GM18505 (cell line): ENCODE measurements at regions not wholly inside any gene's neighbourhood (a gene's known extent, or its start where the extent isn't known, plus 50 kb on each side); places are given as distances from the start of the nearest gene placed in this dataset.
"Not testable (repeated sequence)": the region's sequence is repeated elsewhere in the genome, so short reads cannot be mapped to it uniquely, and the experiment has no call there.

ENCODE experiments used
- ATAC-seq: cut with Tn5 transposase; IDR thresholded peaks from one replicate; pipeline ENCODE4 v1.9.1; 2021; ENCODE audit not compliant: unreplicated experiment
- POLR2A ChIP-seq: IDR thresholded peaks from 4 replicates; pipeline ENCODE4 v1.6.1; 2011; ENCODE audit warnings: borderline replicate concordance; ENCODE audit not compliant: insufficient read depth, insufficient read length; ENCODE audit errors: extremely low read depth

DNA sequence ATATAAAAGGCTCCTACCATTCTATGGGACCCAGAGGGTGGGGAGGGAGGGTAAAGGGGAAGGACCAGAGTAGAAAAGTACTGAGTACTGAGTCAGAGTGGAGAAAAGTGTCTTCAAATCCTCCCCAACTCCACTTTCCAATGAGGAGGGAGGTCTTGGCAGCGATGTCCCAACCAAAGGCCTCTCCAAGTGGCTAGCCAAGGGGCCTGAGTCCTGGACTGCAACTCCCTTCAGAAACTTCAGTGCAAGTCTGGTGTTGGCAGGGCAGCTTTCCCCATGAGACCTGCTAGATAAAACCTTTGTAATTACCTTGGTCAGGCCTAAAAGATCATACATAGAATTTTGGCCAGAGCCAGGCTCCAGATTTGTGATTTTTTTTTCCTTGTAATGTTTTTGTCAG lies 111.3 kb upstream of the TNPO1 start:
- no peak for ATAC-seq
- no peak for TF ChIP-seq POLR2A

DNA sequence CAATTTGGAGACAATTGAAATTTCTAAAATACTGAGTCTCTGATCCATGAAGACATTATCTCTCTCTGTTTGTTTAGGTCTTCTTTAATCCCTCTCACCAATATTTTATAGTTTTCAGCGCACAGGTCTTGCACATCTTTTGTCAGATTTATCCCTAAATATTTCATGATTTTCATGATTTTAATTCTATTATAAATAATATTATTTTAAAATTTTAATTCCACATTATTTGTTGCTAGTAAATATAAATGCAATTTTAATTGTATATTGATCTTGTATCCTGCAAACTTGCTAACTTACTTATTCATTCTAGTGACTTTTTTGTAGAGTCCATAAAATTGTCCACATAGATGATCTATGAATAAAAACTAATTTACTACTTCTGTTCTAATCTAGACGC lies 112.6 kb upstream of the TNPO1 start:
- ATAC-seq: no peak
- no peak for TF ChIP-seq POLR2A

- TF ChIP-seq POLR2A: no peak
- no peak for ATAC-seq
Measured at GRCh38 chr5:72702881-72703434, 113.5 kb upstream of the TNPO1 start.

GRCh38 chr5:72702105-72702504 lies 114.4 kb upstream of the TNPO1 start:
- ATAC-seq: not testable (repeated sequence)

DNA sequence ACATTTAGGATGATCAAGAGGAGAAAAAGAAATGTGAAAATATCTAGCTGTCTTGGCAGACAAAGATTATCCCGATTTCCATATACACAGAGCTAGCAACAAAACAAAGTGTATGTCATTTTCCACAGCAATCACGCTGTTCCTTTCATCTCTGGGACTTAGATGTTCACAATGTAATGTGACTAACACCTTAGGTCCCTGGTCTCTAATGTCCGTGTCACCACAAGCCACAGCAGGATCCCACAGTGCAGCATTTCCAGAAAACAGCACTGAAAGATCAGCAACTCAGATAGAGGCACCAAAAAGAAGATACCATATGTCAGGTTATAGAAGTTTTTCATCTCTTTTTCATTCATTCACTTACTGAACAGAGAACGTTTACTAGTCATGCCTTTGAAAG lies 118.0 kb upstream of the TNPO1 start:
- TF ChIP-seq POLR2A: no peak
- no peak for ATAC-seq

DNA sequence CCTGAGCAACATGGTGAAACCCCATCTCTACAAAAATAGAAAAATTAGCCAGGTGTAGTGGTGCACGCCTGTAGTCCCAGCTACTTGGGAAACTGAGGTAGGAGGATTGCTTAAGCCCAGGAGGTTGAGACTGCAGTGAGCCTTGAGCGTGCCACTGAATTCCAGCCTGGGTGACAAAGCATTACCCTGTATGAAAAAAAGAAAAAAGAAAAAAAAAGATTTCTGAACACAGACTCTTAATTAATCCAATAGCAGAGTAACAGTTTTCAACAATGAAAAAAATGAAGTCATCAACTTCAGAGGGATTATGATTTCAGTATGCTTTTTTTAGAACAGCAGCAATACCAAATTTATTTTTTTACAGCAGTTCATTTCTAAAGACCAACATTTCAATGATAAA lies 118.8 kb upstream of the TNPO1 start:
- no peak for TF ChIP-seq POLR2A
- no peak for ATAC-seq

- TF ChIP-seq POLR2A: no peak
- no peak for ATAC-seq
Measured at GRCh38 chr5:72695659-72696058, 120.8 kb upstream of the TNPO1 start.

GRCh38 chr5:72694856-72695255 lies 121.6 kb upstream of the TNPO1 start:
- no peak for TF ChIP-seq POLR2A
- no peak for ATAC-seq

GRCh38 chr5:72693546-72694205 lies 122.8 kb upstream of the TNPO1 start:
- no peak for ATAC-seq
- TF ChIP-seq POLR2A: no peak

- no peak for ATAC-seq
- TF ChIP-seq POLR2A: no peak
Measured at GRCh38 chr5:72692651-72693442, 123.6 kb upstream of the TNPO1 start.

GRCh38 chr5:72692231-72692637 lies 124.2 kb upstream of the TNPO1 start:
- ATAC-seq: no peak
- no peak for TF ChIP-seq POLR2A

DNA sequence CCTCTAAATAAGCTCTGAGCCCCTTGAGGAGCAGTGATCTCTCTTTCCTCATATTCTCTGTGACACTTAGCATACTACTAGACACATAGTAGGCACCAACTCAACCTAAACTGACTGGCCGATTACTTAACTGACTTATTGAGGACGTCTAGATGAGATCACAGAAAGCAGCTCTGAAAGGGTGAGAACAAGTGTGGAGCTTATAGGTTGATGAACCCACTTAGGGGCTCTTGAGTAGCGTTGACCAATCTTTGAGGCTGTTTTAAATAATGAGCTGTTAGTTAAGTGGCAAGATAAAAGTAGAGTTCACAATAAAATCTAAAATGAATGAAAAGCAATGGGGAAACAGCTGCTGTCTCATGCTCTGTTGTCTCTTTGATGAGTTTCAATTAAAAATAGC lies 124.7 kb upstream of the TNPO1 start:
- TF ChIP-seq POLR2A: no peak
- no peak for ATAC-seq

DNA sequence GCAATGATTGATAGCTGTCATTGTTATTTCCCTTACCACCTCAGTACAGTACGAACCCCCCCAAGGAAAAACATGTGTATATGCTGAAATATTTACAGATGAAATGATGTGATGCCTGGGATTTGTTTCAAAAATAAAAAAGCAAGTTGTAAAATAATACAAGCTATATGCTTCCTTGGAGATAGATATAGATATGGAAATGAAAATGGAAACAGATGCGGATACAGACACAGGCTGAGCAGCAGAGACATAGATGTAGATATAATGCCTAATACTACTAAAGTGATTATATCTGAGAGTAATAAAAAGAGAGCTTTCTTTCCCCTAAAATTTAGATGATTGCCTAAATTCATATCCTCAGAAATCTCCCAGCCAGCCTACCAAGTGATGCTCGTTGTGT lies 127.5 kb upstream of the TNPO1 start:
- TF ChIP-seq POLR2A: no peak
- ATAC-seq: no peak

- no peak for TF ChIP-seq POLR2A
Measured at GRCh38 chr5:72687288-72687687, 129.2 kb upstream of the TNPO1 start.

GRCh38 chr5:72682561-72682960 lies 133.9 kb upstream of the TNPO1 start:
- no peak for ATAC-seq
- no peak for TF ChIP-seq POLR2A

More at GRCh38 chr5:72687288-72687687, 129.2 kb upstream of the TNPO1 start:
- no peak for ATAC-seq

GRCh38 chr5:72681781-72682180 lies 134.7 kb upstream of the TNPO1 start:
- no peak for ATAC-seq

More at GRCh38 chr5:72681781-72682180, 134.7 kb upstream of the TNPO1 start:
- no peak for TF ChIP-seq POLR2A
